ENCODE measurements at regions not wholly inside any gene's neighbourhood (a gene's known extent, or its start where the extent isn't known, plus 50 kb on each side); places are given as distances from the start of the nearest gene placed in this dataset.

DNA sequence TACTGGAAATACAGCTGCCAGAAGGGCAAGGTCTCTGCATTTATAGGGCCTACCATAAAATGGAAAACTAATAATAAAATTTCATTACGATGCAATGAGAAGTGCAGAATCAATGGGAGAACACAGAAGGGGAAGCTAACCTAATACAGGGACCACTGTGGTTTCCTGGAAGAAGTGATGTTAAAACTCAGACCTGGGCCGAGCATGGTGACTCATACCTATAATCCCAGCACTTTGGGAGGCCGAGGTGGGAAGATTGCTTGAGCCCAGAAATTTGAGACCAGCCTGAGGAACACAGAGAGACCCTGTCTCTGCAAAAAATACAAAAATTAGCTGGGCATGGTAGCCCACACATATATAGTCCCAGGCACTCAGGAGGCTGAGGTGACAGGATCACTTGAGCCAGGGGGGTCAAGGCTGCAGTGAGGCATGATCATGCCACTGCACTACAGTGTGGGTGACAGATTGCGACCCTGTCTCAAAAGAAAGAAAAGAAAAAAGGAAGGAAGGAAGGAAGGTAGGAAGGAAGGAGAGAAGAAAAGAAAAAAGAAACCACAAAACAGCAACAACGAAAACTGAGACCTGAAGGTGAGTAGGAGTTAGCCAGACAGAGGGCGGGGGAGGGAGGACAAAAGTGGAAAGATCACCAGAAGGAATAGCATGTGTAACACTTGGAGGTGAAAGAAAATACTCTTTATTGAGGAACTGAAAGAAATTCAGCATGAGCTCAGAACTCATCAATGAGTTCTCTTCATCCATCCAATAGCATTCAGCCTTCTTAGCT, 58.3 kb upstream of the DTNA start:
- DNase-seq (ENCODE audit: low read depth, low spot score): no peak
- Histone ChIP-seq H3K4me1 (ENCODE audit: control insufficient read depth, extremely low read depth, insufficient read depth, low read length) (no peaks in the 10 kb centered on the region), H3K79me2 (ENCODE audit: control insufficient read depth, insufficient read depth, low read length) (no peaks in the 10 kb centered on the region), H3K36me3 (ENCODE audit: control insufficient read depth in 2 of 2, extremely low read depth in 1 of 2, insufficient read depth in 2 of 2, low read length in 2 of 2) (no peaks in the 10 kb centered on the region), H3K4me3 (replicated peaks in 1 of 3; ENCODE audit: insufficient read depth in 1 of 3, low read depth in 1 of 3, low read length in 3 of 3) (no peak overlapping the region), H3K9ac (replicated peaks; ENCODE audit: extremely low read depth, insufficient read depth, low read length) (no peak overlapping the region), H2AFZ (ENCODE audit: low read depth, low read length) (no peak overlapping the region), H3K27ac (ENCODE audit: insufficient read depth, low read depth, low read length) (no peak overlapping the region), H3K4me2 (ENCODE audit: insufficient read depth, low read length) (no peak overlapping the region), H4K20me1 (replicated peaks; ENCODE audit: control insufficient read depth, extremely low read depth, insufficient read depth, low read length) (no peaks in the 10 kb centered on the region), H3K27me3 (ENCODE audit: control insufficient read depth in 2 of 2, insufficient read depth in 2 of 2, low read length in 2 of 2) (no peaks in the 10 kb centered on the region), H3K9me3 (replicated peaks; ENCODE audit: control insufficient read depth, insufficient read depth, low read length) (no peaks in the 10 kb centered on the region), H3K9me1 (replicated peaks; ENCODE audit: control insufficient read depth, extremely low read depth, insufficient read depth, low read length) (no peaks in the 10 kb centered on the region)
- ChIA-PET POLR2A (no interaction called here), CTCF (interaction anchor here (0.8 to 8.8 kb wide), 5 partner anchors 9 to 136 kb away, joined by 3 to 64 read pairs (median 6); no protein-coding TSS in a partner anchor)
- dilution Hi-C loops (cut with MboI; ENCODE audit: extremely low pct_ligation_motif_present, low sequenced_read_pairs) (no loop called here), intact Hi-C loops (cut with micrococcal nuclease) (no loop called here)
- no peak for FAIRE-seq
- TF ChIP-seq, protein P1, sequence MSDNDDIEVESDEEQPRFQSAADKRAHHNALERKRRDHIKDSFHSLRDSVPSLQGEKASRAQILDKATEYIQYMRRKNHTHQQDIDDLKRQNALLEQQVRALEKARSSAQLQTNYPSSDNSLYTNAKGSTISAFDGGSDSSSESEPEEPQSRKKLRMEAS (IDR thresholded peaks at IDR 0.05; ENCODE audit: insufficient read depth, insufficient read length): no peak
- no peak for TF ChIP-seq JUN (IDR thresholded peaks at IDR 0.05; ENCODE audit: borderline replicate concordance, insufficient read depth, insufficient read length, low read depth)
- TF ChIP-seq POLR2A (IDR thresholded peaks at IDR 0.05; ENCODE audit: low read depth, low read length): no peak
- no peak for TF ChIP-seq EZH2 (IDR thresholded peaks at IDR 0.05; ENCODE audit: borderline replicate concordance, low read depth, low read length, severe bottlenecking)
- TF ChIP-seq MYC (IDR thresholded peaks at IDR 0.05; ENCODE audit: low read depth, low read length): no peak
- TF ChIP-seq POLR2AphosphoS5 (IDR thresholded peaks at IDR 0.05; ENCODE audit: insufficient read depth, low read depth, low read length): no peak
- no peak for TF ChIP-seq GATA2 (IDR thresholded peaks at IDR 0.05; ENCODE audit: insufficient read depth, insufficient read length, low read depth, low read length)
- no peak for TF ChIP-seq FOS (IDR thresholded peaks at IDR 0.05; ENCODE audit: borderline replicate concordance, insufficient read depth, low read length)
- TF ChIP-seq, protein P2, sequence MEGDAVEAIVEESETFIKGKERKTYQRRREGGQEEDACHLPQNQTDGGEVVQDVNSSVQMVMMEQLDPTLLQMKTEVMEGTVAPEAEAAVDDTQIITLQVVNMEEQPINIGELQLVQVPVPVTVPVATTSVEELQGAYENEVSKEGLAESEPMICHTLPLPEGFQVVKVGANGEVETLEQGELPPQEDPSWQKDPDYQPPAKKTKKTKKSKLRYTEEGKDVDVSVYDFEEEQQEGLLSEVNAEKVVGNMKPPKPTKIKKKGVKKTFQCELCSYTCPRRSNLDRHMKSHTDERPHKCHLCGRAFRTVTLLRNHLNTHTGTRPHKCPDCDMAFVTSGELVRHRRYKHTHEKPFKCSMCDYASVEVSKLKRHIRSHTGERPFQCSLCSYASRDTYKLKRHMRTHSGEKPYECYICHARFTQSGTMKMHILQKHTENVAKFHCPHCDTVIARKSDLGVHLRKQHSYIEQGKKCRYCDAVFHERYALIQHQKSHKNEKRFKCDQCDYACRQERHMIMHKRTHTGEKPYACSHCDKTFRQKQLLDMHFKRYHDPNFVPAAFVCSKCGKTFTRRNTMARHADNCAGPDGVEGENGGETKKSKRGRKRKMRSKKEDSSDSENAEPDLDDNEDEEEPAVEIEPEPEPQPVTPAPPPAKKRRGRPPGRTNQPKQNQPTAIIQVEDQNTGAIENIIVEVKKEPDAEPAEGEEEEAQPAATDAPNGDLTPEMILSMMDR (IDR thresholded peaks at IDR 0.05; ENCODE audit: extremely low read depth in 1 of 2, insufficient read depth in 1 of 2, low read depth in 1 of 2, low read length in 2 of 2): no peak
- no TSS peak for BruUV-seq (replicated peaks)

All from endothelial cell of umbilical vein (primary cell).